ENCODE measurements at regions not wholly inside any gene's neighbourhood (a gene's known extent, or its start where the extent isn't known, plus 50 kb on each side); places are given as distances from the start of the nearest gene placed in this dataset.

DNA sequence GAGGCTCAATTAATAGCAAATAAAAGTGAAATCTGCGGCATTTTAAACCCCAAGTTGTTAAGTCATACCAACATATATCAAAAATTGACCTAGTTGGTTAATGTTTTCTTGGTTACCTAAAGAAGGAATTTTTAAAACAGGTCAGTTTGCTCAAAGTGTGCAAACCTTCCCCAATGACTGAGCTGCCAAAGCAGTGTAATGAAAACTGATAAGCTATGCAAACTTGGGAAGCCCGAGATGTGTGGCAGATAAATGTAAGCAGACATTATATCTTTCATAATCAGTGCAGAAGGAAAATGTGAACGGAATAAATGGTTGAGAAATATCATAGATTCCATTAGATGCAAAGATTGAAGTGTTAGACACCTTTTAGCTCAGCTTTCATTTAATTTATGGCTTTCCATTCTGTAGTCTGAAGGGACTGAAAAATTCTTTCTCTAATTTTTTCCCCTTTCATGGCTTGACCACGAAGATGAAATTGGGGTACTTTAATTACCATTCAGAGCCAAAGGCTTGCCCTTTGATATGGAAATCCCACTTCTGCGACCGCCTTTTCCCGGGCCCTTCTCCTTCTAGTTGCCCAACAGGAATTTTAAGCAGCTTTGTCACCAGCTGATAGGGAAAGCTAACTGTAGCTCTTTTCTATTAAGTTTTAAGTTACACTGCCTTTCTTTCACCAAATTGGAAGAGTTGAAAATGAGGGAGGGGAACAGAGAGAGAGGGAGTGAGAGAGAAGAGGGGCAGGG, 306.6 kb upstream of the SOX5 start:
- Histone ChIP-seq H3K4me3 (replicated peaks in 1 of 3; ENCODE audit: insufficient read depth in 1 of 3, low read depth in 1 of 3, low read length in 3 of 3) (no peak overlapping the region), H3K9ac (replicated peaks; ENCODE audit: extremely low read depth, insufficient read depth, low read length) (no peak overlapping the region), H3K4me2 (ENCODE audit: insufficient read depth, low read length) (no peak overlapping the region), H3K79me2 (ENCODE audit: control insufficient read depth, insufficient read depth, low read length) (no peaks in the 10 kb centered on the region), H3K36me3 (ENCODE audit: control insufficient read depth in 2 of 2, extremely low read depth in 1 of 2, insufficient read depth in 2 of 2, low read length in 2 of 2) (no peaks in the 10 kb centered on the region), H3K4me1 (ENCODE audit: control insufficient read depth, extremely low read depth, insufficient read depth, low read length) (no peaks in the 10 kb centered on the region), H3K9me3 (replicated peaks; ENCODE audit: control insufficient read depth, insufficient read depth, low read length) (no peaks in the 10 kb centered on the region), H2AFZ (ENCODE audit: low read depth, low read length) (no peak overlapping the region), H3K27ac (ENCODE audit: insufficient read depth, low read depth, low read length) (no peak overlapping the region), H3K27me3 (ENCODE audit: control insufficient read depth in 2 of 2, insufficient read depth in 2 of 2, low read length in 2 of 2) (no peaks in the 10 kb centered on the region), H3K9me1 (replicated peaks; ENCODE audit: control insufficient read depth, extremely low read depth, insufficient read depth, low read length) (no peaks in the 10 kb centered on the region), H4K20me1 (replicated peaks; ENCODE audit: control insufficient read depth, extremely low read depth, insufficient read depth, low read length) (no peaks in the 10 kb centered on the region)
- dilution Hi-C loops (cut with MboI; ENCODE audit: extremely low pct_ligation_motif_present, low sequenced_read_pairs): no loop called here
- no peak for TF ChIP-seq GATA2 (IDR thresholded peaks at IDR 0.05; ENCODE audit: insufficient read depth, insufficient read length, low read depth, low read length)
- TF ChIP-seq EZH2 (IDR thresholded peaks at IDR 0.05; ENCODE audit: borderline replicate concordance, low read depth, low read length, severe bottlenecking): no peak
- TF ChIP-seq CTCF (IDR thresholded peaks at IDR 0.05; ENCODE audit: extremely low read depth in 1 of 2, insufficient read depth in 1 of 2, low read depth in 1 of 2, low read length in 2 of 2): no peak
- TF ChIP-seq FOS (IDR thresholded peaks at IDR 0.05; ENCODE audit: borderline replicate concordance, insufficient read depth, low read length): no peak
- no peak for TF ChIP-seq POLR2A (IDR thresholded peaks at IDR 0.05; ENCODE audit: low read depth, low read length)
- no peak for TF ChIP-seq POLR2AphosphoS5 (IDR thresholded peaks at IDR 0.05; ENCODE audit: insufficient read depth, low read depth, low read length)
- TF ChIP-seq, protein P1, sequence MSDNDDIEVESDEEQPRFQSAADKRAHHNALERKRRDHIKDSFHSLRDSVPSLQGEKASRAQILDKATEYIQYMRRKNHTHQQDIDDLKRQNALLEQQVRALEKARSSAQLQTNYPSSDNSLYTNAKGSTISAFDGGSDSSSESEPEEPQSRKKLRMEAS (IDR thresholded peaks at IDR 0.05; ENCODE audit: insufficient read depth, insufficient read length): no peak
- TF ChIP-seq MYC (IDR thresholded peaks at IDR 0.05; ENCODE audit: low read depth, low read length): no peak
- TF ChIP-seq JUN (IDR thresholded peaks at IDR 0.05; ENCODE audit: borderline replicate concordance, insufficient read depth, insufficient read length, low read depth): no peak
- intact Hi-C loops (cut with micrococcal nuclease): no loop called here
- no peak for DNase-seq (ENCODE audit: low read depth, low spot score)
- no TSS peak for BruUV-seq (replicated peaks)
- FAIRE-seq: no peak
- POLR2A ChIA-PET: no interaction called here
- CTCF ChIA-PET: interaction anchor here (0.9 to 1.1 kb wide), 2 partner anchors 12 to 17 kb away, joined by 3 read pairs; no protein-coding TSS in a partner anchor
